ENCODE measurements at regions not wholly inside any gene's neighbourhood (a gene's known extent, or its start where the extent isn't known, plus 50 kb on each side); places are given as distances from the start of the nearest gene placed in this dataset.

DNA sequence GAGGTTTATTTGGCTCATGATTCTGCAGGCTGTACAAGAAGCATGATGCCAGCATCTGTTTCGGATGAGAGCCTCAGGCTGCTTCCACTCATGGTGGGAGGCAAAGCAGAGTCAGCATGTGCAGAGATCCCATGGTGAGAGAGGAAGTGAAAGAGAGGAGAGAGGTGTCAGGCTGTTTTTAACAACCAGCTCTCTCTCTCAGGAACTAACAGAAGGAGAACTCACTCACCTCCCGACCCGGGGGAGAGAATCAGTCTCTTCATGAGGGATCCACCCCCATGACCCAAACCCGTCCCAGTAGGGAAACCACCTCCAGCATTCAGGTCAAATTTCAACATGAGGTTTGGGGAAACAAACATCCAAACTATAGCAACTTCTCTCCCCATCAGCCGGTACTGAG, 187.7 kb downstream of the ENC1 start:
- TF ChIP-seq CTCF (IDR thresholded peaks at IDR 0.05; ENCODE audit: poor library complexity, severe bottlenecking) (no peak), POLR2AphosphoS5 (IDR thresholded peaks at IDR 0.05) (no peak), EZH2 (IDR thresholded peaks at IDR 0.05; ENCODE audit: borderline replicate concordance, insufficient read depth, low read length, poor library complexity, severe bottlenecking) (no peak), EP300 (conservative IDR thresholded peaks at IDR 0.05; ENCODE audit: poor library complexity, severe bottlenecking) (no peak), TAF1 (IDR thresholded peaks at IDR 0.05; ENCODE audit: low read depth) (no peak)
- TF ChIP-seq, protein P1, sequence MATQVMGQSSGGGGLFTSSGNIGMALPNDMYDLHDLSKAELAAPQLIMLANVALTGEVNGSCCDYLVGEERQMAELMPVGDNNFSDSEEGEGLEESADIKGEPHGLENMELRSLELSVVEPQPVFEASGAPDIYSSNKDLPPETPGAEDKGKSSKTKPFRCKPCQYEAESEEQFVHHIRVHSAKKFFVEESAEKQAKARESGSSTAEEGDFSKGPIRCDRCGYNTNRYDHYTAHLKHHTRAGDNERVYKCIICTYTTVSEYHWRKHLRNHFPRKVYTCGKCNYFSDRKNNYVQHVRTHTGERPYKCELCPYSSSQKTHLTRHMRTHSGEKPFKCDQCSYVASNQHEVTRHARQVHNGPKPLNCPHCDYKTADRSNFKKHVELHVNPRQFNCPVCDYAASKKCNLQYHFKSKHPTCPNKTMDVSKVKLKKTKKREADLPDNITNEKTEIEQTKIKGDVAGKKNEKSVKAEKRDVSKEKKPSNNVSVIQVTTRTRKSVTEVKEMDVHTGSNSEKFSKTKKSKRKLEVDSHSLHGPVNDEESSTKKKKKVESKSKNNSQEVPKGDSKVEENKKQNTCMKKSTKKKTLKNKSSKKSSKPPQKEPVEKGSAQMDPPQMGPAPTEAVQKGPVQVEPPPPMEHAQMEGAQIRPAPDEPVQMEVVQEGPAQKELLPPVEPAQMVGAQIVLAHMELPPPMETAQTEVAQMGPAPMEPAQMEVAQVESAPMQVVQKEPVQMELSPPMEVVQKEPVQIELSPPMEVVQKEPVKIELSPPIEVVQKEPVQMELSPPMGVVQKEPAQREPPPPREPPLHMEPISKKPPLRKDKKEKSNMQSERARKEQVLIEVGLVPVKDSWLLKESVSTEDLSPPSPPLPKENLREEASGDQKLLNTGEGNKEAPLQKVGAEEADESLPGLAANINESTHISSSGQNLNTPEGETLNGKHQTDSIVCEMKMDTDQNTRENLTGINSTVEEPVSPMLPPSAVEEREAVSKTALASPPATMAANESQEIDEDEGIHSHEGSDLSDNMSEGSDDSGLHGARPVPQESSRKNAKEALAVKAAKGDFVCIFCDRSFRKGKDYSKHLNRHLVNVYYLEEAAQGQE (IDR thresholded peaks at IDR 0.05; ENCODE audit: borderline replicate concordance) = no peak
